ENCODE measurements at regions not wholly inside any gene's neighbourhood (a gene's known extent, or its start where the extent isn't known, plus 50 kb on each side); places are given as distances from the start of the nearest gene placed in this dataset.

GRCh38 chr12:73308747-73309146, 1036.6 kb downstream of the TRHDE start:
- DNase-seq = no peak
- Histone ChIP-seq H3K27me3 (replicated peaks; ENCODE audit: insufficient read depth) (no peaks in the 10 kb centered on the region), H3K79me2 (ENCODE audit: insufficient read depth) (no peaks in the 10 kb centered on the region), H4K20me1 (ENCODE audit: insufficient read depth) (no peaks in the 10 kb centered on the region), H3K9me2 (ENCODE audit: insufficient read depth) (no peaks in the 10 kb centered on the region), H3F3A (ENCODE audit: insufficient read depth) (no peaks in the 10 kb centered on the region), H3K9ac (no peak overlapping the region), H3K4me2 (ENCODE audit: unreplicated experiment) (no peak overlapping the region), H3K9me3 (ENCODE audit: low read depth) (peaks cover 4% of the 10 kb centered on the region), H2AFZ (no peak overlapping the region), H3K36me3 (ENCODE audit: low read depth) (no peaks in the 10 kb centered on the region), H3K27ac (no peak overlapping the region), H3K4me1 (ENCODE audit: insufficient read depth) (no peaks in the 10 kb centered on the region), H3K4me3 (no peak overlapping the region)
- TF ChIP-seq EZH2phosphoT487 (IDR thresholded peaks at IDR 0.05; ENCODE audit: insufficient read depth, low read depth) (no peak), EZH2 (IDR thresholded peaks at IDR 0.05; ENCODE audit: insufficient read depth, poor library complexity, severe bottlenecking) (no peak)
- in situ Hi-C loops (cut with MboI) = no loop called here
- 5 to 29% methylated on average over 1 of the region's 1 CpG for WGBS, 2 experiments (ENCODE audit: low coverage in 1 of 2, low lambda C conversion rate in 2 of 2, missing lambda C conversion rate in 2 of 2)

GRCh38 chr12:73321319-73321718, 1049.1 kb downstream of the TRHDE start:
- Histone ChIP-seq H3F3A (ENCODE audit: insufficient read depth) (no peaks in the 10 kb centered on the region), H3K27me3 (replicated peaks; ENCODE audit: insufficient read depth) (no peaks in the 10 kb centered on the region), H3K4me3 (no peak overlapping the region), H3K79me2 (ENCODE audit: insufficient read depth) (no peaks in the 10 kb centered on the region), H3K27ac (no peak overlapping the region), H3K9me3 (ENCODE audit: low read depth) (no peaks in the 10 kb centered on the region), H3K9ac (no peak overlapping the region), H2AFZ (no peak overlapping the region), H3K36me3 (ENCODE audit: low read depth) (no peaks in the 10 kb centered on the region), H4K20me1 (ENCODE audit: insufficient read depth) (no peaks in the 10 kb centered on the region), H3K9me2 (ENCODE audit: insufficient read depth) (no peaks in the 10 kb centered on the region), H3K4me1 (ENCODE audit: insufficient read depth) (no peaks in the 10 kb centered on the region), H3K4me2 (ENCODE audit: unreplicated experiment) (no peak overlapping the region)
- no peak for DNase-seq
- 18 to 27% methylated on average over 1 of the region's 1 CpG for WGBS, 2 experiments (ENCODE audit: low coverage in 1 of 2, low lambda C conversion rate in 2 of 2, missing lambda C conversion rate in 2 of 2)
- in situ Hi-C loops (cut with MboI) = no loop called here
- no peak for TF ChIP-seq EZH2phosphoT487 (IDR thresholded peaks at IDR 0.05; ENCODE audit: insufficient read depth, low read depth)
- no peak for TF ChIP-seq EZH2 (IDR thresholded peaks at IDR 0.05; ENCODE audit: insufficient read depth, poor library complexity, severe bottlenecking)

- Histone ChIP-seq H2AFZ (no peak overlapping the region), H4K20me1 (ENCODE audit: insufficient read depth) (no peaks in the 10 kb centered on the region), H3K4me3 (no peak overlapping the region), H3K9ac (no peak overlapping the region), H3K36me3 (ENCODE audit: low read depth) (no peaks in the 10 kb centered on the region), H3K27me3 (replicated peaks; ENCODE audit: insufficient read depth) (no peaks in the 10 kb centered on the region), H3K4me1 (ENCODE audit: insufficient read depth) (no peaks in the 10 kb centered on the region), H3K4me2 (ENCODE audit: unreplicated experiment) (no peak overlapping the region), H3K9me3 (ENCODE audit: low read depth) (no peaks in the 10 kb centered on the region), H3K9me2 (ENCODE audit: insufficient read depth) (no peaks in the 10 kb centered on the region), H3K79me2 (ENCODE audit: insufficient read depth) (no peaks in the 10 kb centered on the region), H3K27ac (no peak overlapping the region), H3F3A (ENCODE audit: insufficient read depth) (no peaks in the 10 kb centered on the region)
- WGBS, 2 experiments (ENCODE audit: low coverage in 1 of 2, low lambda C conversion rate in 2 of 2, missing lambda C conversion rate in 2 of 2) = 40 to 51% methylated on average over 4 of the region's 4 CpGs
- no peak for TF ChIP-seq EZH2 (IDR thresholded peaks at IDR 0.05; ENCODE audit: insufficient read depth, poor library complexity, severe bottlenecking)
- TF ChIP-seq EZH2phosphoT487 (IDR thresholded peaks at IDR 0.05; ENCODE audit: insufficient read depth, low read depth) = no peak
- in situ Hi-C loops (cut with MboI) = no loop called here
- DNase-seq = no peak
Observed at GRCh38 chr12:73321776-73322175, 1049.6 kb downstream of the TRHDE start.

- Histone ChIP-seq H4K20me1 (ENCODE audit: insufficient read depth) (no peaks in the 10 kb centered on the region), H2AFZ (no peak overlapping the region)
- DNase-seq = no peak
Observed at GRCh38 chr12:73330584-73331351, 1058.6 kb downstream of the TRHDE start.

More at GRCh38 chr12:73330584-73331351, 1058.6 kb downstream of the TRHDE start:
- in situ Hi-C loops (cut with MboI) = no loop called here
- no peak overlapping the region for H3K9ac ChIP-seq
- H3K79me2 ChIP-seq (ENCODE audit: insufficient read depth) = no peaks in the 10 kb centered on the region
- H3K27ac ChIP-seq = no peak overlapping the region
- H3K9me2 ChIP-seq (ENCODE audit: insufficient read depth) = no peaks in the 10 kb centered on the region
- H3K27me3 ChIP-seq (replicated peaks; ENCODE audit: insufficient read depth) = no peaks in the 10 kb centered on the region
- H3F3A ChIP-seq (ENCODE audit: insufficient read depth) = no peaks in the 10 kb centered on the region
- H3K4me2 ChIP-seq (ENCODE audit: unreplicated experiment) = no peak overlapping the region
- no peak overlapping the region for H3K4me3 ChIP-seq
- no peaks in the 10 kb centered on the region for H3K4me1 ChIP-seq (ENCODE audit: insufficient read depth)
- H3K9me3 ChIP-seq (ENCODE audit: low read depth) = no peaks in the 10 kb centered on the region
- H3K36me3 ChIP-seq (ENCODE audit: low read depth) = no peaks in the 10 kb centered on the region
- 7 to 10% methylated on average over 2 of the region's 2 CpGs for WGBS, 2 experiments (ENCODE audit: low coverage in 1 of 2, low lambda C conversion rate in 2 of 2, missing lambda C conversion rate in 2 of 2)
- TF ChIP-seq EZH2phosphoT487 (IDR thresholded peaks at IDR 0.05; ENCODE audit: insufficient read depth, low read depth) = no peak
- TF ChIP-seq EZH2 (IDR thresholded peaks at IDR 0.05; ENCODE audit: insufficient read depth, poor library complexity, severe bottlenecking) = no peak

Data from GM23248 (cell line).